SH-SY5Y (cell line): ENCODE measurements at regions not wholly inside any gene's neighbourhood (a gene's known extent, or its start where the extent isn't known, plus 50 kb on each side); places are given as distances from the start of the nearest gene placed in this dataset.

Experiments
- GATA2 ChIP-seq: IDR thresholded peaks from 2 replicates; pipeline ENCODE4 v1.6.1; 2011; ENCODE audit warnings: mild to moderate bottlenecking, low read depth, low read length
- GATA3 ChIP-seq: IDR thresholded peaks from 2 replicates; pipeline ENCODE4 v1.6.1; 2011; ENCODE audit warnings: low read depth, mild to moderate bottlenecking, low read length, moderate library complexity

DNA sequence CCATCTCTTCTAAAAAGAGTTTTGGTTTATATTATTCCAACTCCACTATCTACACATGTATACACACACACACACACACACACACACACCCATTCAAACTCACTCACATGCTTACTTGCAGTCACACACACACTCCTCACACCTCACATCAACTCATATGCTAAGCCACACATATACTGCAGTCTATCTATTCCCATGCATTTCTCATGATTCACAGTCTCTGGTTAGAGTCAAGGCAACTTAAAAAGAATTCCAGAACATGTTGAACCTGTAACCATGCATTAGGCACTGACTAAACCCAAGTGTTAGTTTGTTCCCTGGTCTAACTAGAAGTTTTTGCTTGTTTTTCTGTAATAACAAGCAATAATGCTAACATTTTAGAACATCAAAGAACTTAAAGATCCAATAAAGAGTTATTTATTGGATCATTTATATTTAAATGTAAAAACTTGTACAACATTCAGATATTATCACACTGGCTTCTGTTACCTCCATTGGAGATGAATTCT, 931.1 kb downstream of the PLA2G4A start:
- TF ChIP-seq GATA3 (no peak), GATA2 (no peak)
